C4-2B (cell line): ENCODE measurements at regions not wholly inside any gene's neighbourhood (a gene's known extent, or its start where the extent isn't known, plus 50 kb on each side); places are given as distances from the start of the nearest gene placed in this dataset.

Experiments
- H3K27ac ChIP-seq: fragments of 450-650 bp; 2 replicates; pipeline ENCODE4 v1.5.1; 2017
- ZFX ChIP-seq: fragments of 450-650 bp; IDR thresholded peaks from 2 replicates; pipeline ENCODE4 v1.6.1; 2017
- TF ChIP-seq, protein P1 (sequence below): fragments of 450-650 bp; conservative IDR thresholded peaks from 2 replicates; pipeline ENCODE4 v1.5.1; 2017; ENCODE audit warnings: mild to moderate bottlenecking

DNA sequence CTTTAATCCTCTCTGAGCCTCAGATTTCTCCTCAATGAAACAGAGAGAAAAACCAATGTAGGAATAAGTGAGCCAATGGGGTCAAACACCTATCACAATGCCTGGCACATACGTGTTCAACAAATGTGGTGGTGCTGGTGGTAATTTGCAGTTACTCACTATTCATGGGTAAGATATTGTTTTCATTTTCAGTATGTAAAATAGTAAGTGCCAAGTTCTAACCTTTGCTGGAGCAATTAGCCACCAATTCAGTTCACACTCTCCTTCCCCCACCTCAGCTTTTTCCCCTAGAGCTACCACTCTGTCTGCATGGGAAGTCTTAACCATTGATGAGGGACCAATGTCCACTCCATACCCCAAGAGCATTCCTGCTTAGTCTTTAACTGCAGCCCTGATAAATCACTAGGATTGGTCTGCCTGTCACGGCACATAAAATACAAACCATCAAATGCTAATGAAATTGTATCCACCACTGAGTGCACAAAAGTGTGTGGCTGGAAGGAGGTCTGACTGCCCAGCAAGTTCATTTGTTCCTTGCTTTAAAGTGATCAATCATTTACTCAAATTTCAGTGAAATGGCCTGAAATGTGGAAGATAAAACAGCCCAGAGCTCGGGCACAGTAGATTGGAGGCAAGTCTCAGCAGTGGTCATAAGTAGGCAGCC is 187.4 kb upstream of the API5 start:
- no peak overlapping the region for H3K27ac ChIP-seq
- no peak for TF ChIP-seq ZFX
- TF ChIP-seq, protein P1, sequence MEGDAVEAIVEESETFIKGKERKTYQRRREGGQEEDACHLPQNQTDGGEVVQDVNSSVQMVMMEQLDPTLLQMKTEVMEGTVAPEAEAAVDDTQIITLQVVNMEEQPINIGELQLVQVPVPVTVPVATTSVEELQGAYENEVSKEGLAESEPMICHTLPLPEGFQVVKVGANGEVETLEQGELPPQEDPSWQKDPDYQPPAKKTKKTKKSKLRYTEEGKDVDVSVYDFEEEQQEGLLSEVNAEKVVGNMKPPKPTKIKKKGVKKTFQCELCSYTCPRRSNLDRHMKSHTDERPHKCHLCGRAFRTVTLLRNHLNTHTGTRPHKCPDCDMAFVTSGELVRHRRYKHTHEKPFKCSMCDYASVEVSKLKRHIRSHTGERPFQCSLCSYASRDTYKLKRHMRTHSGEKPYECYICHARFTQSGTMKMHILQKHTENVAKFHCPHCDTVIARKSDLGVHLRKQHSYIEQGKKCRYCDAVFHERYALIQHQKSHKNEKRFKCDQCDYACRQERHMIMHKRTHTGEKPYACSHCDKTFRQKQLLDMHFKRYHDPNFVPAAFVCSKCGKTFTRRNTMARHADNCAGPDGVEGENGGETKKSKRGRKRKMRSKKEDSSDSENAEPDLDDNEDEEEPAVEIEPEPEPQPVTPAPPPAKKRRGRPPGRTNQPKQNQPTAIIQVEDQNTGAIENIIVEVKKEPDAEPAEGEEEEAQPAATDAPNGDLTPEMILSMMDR, result no peak

DNA sequence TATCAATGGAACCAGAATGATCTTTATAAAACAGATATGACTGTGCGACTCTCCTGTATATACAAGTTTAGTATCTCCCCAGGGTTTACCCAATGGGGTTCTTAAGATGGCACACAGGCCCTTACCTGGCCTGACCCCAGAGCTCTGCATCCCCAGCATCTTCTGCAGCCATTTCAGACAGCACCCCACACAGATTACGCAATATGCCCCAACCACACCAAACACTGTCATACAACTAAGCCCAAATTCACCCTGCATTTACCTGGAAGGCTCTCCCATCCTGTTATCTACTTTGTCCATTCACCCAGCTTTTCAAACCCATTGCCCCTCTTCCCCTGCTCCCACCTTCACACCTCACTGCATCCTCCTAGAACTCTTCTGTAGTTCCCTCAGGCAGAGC is 182.5 kb upstream of the API5 start:
- H3K27ac ChIP-seq, result no peak overlapping the region; the same call in 1 of the 2 replicates
- TF ChIP-seq ZFX, result no peak
- TF ChIP-seq, protein P1, result no peak

DNA sequence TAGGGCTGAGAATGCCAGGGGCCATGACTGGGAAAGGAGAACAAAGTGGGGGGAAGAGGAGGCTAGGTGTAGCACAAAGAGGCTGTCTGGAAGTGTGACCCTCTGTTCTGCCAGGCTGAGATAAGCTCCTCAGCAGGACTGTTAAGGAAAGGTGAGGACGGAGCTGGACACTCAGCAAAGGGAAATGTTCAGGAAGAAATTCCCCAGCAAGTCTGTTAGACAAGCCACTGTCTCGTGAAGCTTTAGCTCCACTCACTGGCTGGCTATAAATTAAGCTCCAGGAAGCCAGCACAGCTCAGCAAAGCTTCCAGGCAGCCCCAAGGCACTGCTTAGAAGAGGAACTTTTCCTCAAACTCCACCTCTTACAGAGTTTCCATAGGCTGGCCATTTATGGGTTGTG is 181.2 kb upstream of the API5 start:
- no peak for TF ChIP-seq ZFX
- TF ChIP-seq, protein P1, result peak; percentile 61

DNA sequence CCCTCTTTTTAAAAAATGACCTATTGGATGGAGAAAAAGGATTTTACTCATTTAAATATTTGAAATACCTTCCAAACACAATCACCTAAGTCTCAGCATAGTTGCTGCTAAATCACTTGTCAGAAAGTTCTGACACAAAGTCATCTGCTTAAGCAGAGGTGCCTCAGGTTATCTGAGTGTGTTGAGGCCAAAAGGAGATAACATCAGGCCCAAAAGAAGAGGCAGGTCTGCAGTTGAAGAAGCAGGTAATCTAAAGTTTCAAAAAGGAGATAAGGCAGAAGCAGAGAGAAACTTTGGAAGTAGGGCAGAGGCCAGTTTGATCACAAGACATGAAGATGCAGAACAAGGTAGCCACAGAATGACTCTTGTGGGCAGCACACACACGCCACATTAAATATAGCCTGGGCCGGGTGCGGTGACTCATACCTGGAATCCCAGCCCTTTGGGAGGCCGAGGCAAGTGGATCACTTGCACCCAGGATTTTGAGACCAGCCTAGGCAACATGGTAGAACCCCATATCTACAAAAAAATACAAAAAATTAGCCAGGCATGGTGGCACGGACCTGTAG is 175.7 kb upstream of the API5 start:
- H3K27ac ChIP-seq, result no peak overlapping the region
- TF ChIP-seq, protein P1, result no peak
- TF ChIP-seq ZFX, result no peak

More for the DNA sequence above, 181.2 kb upstream of the API5 start:
- H3K27ac ChIP-seq, result peak overlapping the region; percentile 30

DNA sequence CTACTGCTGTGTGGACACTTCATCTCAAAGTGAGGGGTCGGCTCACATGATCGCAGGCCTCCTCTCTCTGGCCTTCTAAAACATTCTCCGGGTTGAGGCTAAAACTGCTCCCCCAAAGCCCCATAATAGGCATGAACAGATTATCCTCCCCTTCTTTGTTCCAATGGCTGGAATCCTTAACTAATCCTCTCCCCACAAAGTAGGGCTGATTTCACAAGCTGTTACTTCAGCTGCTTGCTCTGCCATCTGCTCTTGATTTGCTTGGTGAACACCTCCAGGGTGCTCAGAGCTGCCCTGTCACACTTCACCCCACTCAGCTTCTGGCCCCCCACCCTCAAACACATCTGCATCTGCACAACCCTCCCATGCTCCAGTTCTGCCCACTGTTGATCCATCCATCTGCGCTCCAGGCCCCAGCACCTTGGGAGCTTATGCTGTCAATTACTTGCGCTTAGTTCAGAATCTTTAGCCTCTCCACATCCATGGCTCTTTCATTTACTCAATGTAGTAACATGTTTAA is 173.1 kb upstream of the API5 start:
- H3K27ac ChIP-seq, result no peak overlapping the region
- no peak for TF ChIP-seq ZFX
- TF ChIP-seq, protein P1, result no peak

DNA sequence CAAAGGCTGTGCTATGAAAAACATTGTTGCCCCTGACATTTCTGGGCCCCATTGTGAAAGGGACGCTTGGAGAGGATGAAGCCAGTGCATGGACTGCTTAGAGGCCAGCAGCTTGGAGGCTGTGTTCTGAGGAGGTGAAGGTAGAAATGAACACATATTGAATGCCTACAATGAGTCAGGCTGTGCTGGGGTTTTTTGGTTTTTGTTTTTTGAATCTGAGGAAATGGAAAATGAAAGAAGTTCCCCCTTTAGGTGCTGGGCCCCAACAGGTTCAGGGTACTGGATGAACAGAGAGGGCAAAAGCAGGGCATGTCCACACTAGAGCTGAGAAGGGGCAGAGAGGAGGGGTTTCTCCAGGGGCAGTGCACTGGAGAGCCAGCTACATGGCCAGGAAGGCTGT is 166.1 kb upstream of the API5 start:
- H3K27ac ChIP-seq, result no peak overlapping the region
- TF ChIP-seq ZFX, result no peak
- TF ChIP-seq, protein P1, result no peak

DNA sequence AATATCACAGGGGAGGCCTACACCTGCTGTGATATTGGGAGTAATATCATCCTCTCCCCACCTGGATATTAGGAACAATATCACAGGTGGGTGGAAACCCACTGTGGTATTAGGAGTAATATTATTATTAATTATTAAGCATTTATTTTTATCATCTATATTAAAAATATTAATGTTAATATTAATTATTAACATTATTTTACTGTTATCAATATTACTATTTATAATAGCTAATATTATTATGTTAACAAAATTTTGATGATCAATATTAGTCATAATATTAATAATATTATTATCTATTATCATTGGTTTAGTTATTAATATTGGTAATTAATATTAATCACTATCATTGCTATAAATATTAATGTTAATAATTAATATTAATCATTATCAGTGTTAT is 161.1 kb upstream of the API5 start:
- no peak for TF ChIP-seq ZFX
- TF ChIP-seq, protein P1, result no peak
- H3K27ac ChIP-seq, result no peak overlapping the region
